Astrocyte (in vitro differentiated cells and primary cell): ENCODE measurements at regions not wholly inside any gene's neighbourhood (a gene's known extent, or its start where the extent isn't known, plus 50 kb on each side); places are given as distances from the start of the nearest gene placed in this dataset.

ENCODE experiments used
- DNase-seq: peaks from one replicate; pipeline ENCODE4 v3.0.0-alpha.2; 2010; ENCODE audit warnings: low read depth
- FAIRE-seq: peaks from 2 replicates; lab custom pipeline; 2011; peaks lifted over from hg19 to GRCh38; lab: Jason Lieb, UNC
- H2AFZ ChIP-seq: 2 replicates; pipeline ENCODE4 v1.6.0; 2012; ENCODE audit warnings: low read depth, low read length, inconsistent platforms
- H3K27ac ChIP-seq: 2 replicates; pipeline ENCODE4 v1.5.1; 2011; ENCODE audit warnings: low read depth, low read length, inconsistent platforms
- H3K27me3 ChIP-seq: 2 replicates; pipeline ENCODE4 v1.6.0; 2011; ENCODE audit warnings: low read length, inconsistent platforms; ENCODE audit not compliant: insufficient read depth
- H3K36me3 ChIP-seq: 2 replicates; pipeline ENCODE4 v1.5.1; 2011; ENCODE audit warnings: low read length, inconsistent platforms; ENCODE audit not compliant: insufficient read depth
- H3K4me1 ChIP-seq: 2 replicates; pipeline ENCODE4 v1.5.1; 2011; ENCODE audit warnings: low read length, inconsistent platforms; ENCODE audit not compliant: insufficient read depth
- H3K4me2 ChIP-seq: 2 replicates; pipeline ENCODE4 v1.6.0; 2012; ENCODE audit warnings: low read length, inconsistent platforms
- H3K4me3 ChIP-seq: 2 replicates; pipeline ENCODE4 v1.5.1; 2011; ENCODE audit warnings: low read depth, mild to moderate bottlenecking, low read length, inconsistent platforms; ENCODE audit not compliant: insufficient read depth
- H3K79me2 ChIP-seq: 2 replicates; pipeline ENCODE4 v1.6.0; 2012; ENCODE audit warnings: mild to moderate bottlenecking, low read length, inconsistent platforms; ENCODE audit not compliant: insufficient read depth
- H3K9ac ChIP-seq: 2 replicates; pipeline ENCODE4 v1.6.0; 2012; ENCODE audit warnings: mild to moderate bottlenecking, low read length, inconsistent platforms
- H3K9me3 ChIP-seq: 2 replicates; pipeline ENCODE4 v1.5.1; 2012; ENCODE audit warnings: low read depth, mild to moderate bottlenecking, low read length, inconsistent platforms; ENCODE audit not compliant: insufficient read depth
- H4K20me1 ChIP-seq: 2 replicates; pipeline ENCODE4 v1.6.0; 2012; ENCODE audit warnings: low read length, inconsistent platforms; ENCODE audit not compliant: insufficient read depth
- H3K27ac Mint-ChIP-seq: one replicate; pipeline ENCODE4 v1.8.0; 2021; ENCODE audit warnings: mild to moderate bottlenecking, mixed read lengths; ENCODE audit not compliant: unreplicated experiment
- H3K27me3 Mint-ChIP-seq: one replicate; pipeline ENCODE4 v1.8.0; 2021; ENCODE audit warnings: low read depth, mixed read lengths; ENCODE audit not compliant: unreplicated experiment
- H3K36me3 Mint-ChIP-seq: one replicate; pipeline ENCODE4 v1.8.0; 2021; ENCODE audit warnings: low read depth, mixed read lengths; ENCODE audit not compliant: unreplicated experiment
- H3K4me1 Mint-ChIP-seq: one replicate; pipeline ENCODE4 v1.8.0; 2021; ENCODE audit warnings: low read depth, mixed read lengths; ENCODE audit not compliant: unreplicated experiment
- H3K4me3 Mint-ChIP-seq: one replicate; pipeline ENCODE4 v1.8.0; 2021; ENCODE audit warnings: mild to moderate bottlenecking, moderate library complexity, mixed read lengths; ENCODE audit not compliant: unreplicated experiment
- H3K9me3 Mint-ChIP-seq: one replicate; pipeline ENCODE4 v1.8.0; 2021; ENCODE audit warnings: mild to moderate bottlenecking, mixed read lengths; ENCODE audit not compliant: unreplicated experiment
- CTCF ChIP-seq: IDR thresholded peaks from 2 replicates; pipeline ENCODE4 v1.5.1; 2011; ENCODE audit warnings: low read depth, mild to moderate bottlenecking, inconsistent platforms, low read length, moderate library complexity; ENCODE audit not compliant: insufficient read depth
- EZH2 ChIP-seq: IDR thresholded peaks from 2 replicates; pipeline ENCODE4 v1.6.1; 2012; ENCODE audit warnings: mild to moderate bottlenecking, low read length, inconsistent platforms; ENCODE audit not compliant: insufficient read depth

GRCh38 chr5:124337996-124338395 lies 408.4 kb downstream of the ZNF608 start:
- H3K9me3 Mint-ChIP-seq = peaks cover 6% of the 10 kb centered on the region
- FAIRE-seq (no peak), DNase-seq (peak; percentile 78)
- Histone ChIP-seq H3K4me2 (peak overlapping the region; percentile 1), H3K9ac (no peak overlapping the region), H3K4me1 (peaks cover 15% of the 10 kb centered on the region), H3K79me2 (no peaks in the 10 kb centered on the region), H3K4me3 (no peak overlapping the region), H3K27ac (no peak overlapping the region), H2AFZ (no peak overlapping the region), H4K20me1 (no peaks in the 10 kb centered on the region), H3K36me3 (no peaks in the 10 kb centered on the region), H3K9me3 (no peaks in the 10 kb centered on the region), H3K27me3 (peaks cover 10% of the 10 kb centered on the region)
- H3K4me1 Mint-ChIP-seq = peaks cover 18% of the 10 kb centered on the region
- no peak overlapping the region for H3K27ac Mint-ChIP-seq
- no peaks in the 10 kb centered on the region for H3K27me3 Mint-ChIP-seq
- TF ChIP-seq EZH2 (no peak), CTCF (no peak)
- no peak overlapping the region for H3K4me3 Mint-ChIP-seq
- H3K36me3 Mint-ChIP-seq = no peaks in the 10 kb centered on the region

GRCh38 chr5:124333298-124333979 lies 413.0 kb downstream of the ZNF608 start:
- Histone ChIP-seq H3K4me1 (peaks cover 2% of the 10 kb centered on the region), H3K9ac (no peak overlapping the region), H3K9me3 (no peaks in the 10 kb centered on the region), H3K27me3 (no peaks in the 10 kb centered on the region), H3K36me3 (no peaks in the 10 kb centered on the region), H3K4me3 (no peak overlapping the region), H3K27ac (no peak overlapping the region), H4K20me1 (no peaks in the 10 kb centered on the region), H2AFZ (no peak overlapping the region), H3K79me2 (no peaks in the 10 kb centered on the region), H3K4me2 (no peak overlapping the region)
- H3K4me3 Mint-ChIP-seq = no peak overlapping the region
- peaks cover 15% of the 10 kb centered on the region for H3K9me3 Mint-ChIP-seq
- peaks cover 6% of the 10 kb centered on the region for H3K27me3 Mint-ChIP-seq
- H3K27ac Mint-ChIP-seq = no peak overlapping the region
- no peaks in the 10 kb centered on the region for H3K36me3 Mint-ChIP-seq
- DNase-seq = no peak
- peaks cover 3% of the 10 kb centered on the region for H3K4me1 Mint-ChIP-seq
- no peak for FAIRE-seq
- TF ChIP-seq EZH2 (no peak), CTCF (no peak)

- Histone ChIP-seq H3K4me1 (no peaks in the 10 kb centered on the region), H3K9me3 (no peaks in the 10 kb centered on the region), H2AFZ (no peak overlapping the region), H3K9ac (no peak overlapping the region), H3K27me3 (no peaks in the 10 kb centered on the region), H3K27ac (no peak overlapping the region), H3K79me2 (no peaks in the 10 kb centered on the region), H3K4me2 (no peak overlapping the region), H3K4me3 (no peak overlapping the region), H3K36me3 (no peaks in the 10 kb centered on the region), H4K20me1 (no peaks in the 10 kb centered on the region)
- no peak overlapping the region for H3K4me3 Mint-ChIP-seq
- peaks cover 8% of the 10 kb centered on the region for H3K27me3 Mint-ChIP-seq
- no peaks in the 10 kb centered on the region for H3K36me3 Mint-ChIP-seq
- no peak overlapping the region for H3K27ac Mint-ChIP-seq
- TF ChIP-seq EZH2 (no peak), CTCF (no peak)
- no peak for DNase-seq
- no peaks in the 10 kb centered on the region for H3K4me1 Mint-ChIP-seq
- H3K9me3 Mint-ChIP-seq = peaks cover 13% of the 10 kb centered on the region
- FAIRE-seq = no peak
These were observed 414.2 kb downstream of the ZNF608 start for GRCh38 chr5:124332273-124332672.
